HCT116 (cell line): ENCODE measurements at regions not wholly inside any gene's neighbourhood (a gene's known extent, or its start where the extent isn't known, plus 50 kb on each side); places are given as distances from the start of the nearest gene placed in this dataset.

Source experiments
- ATAC-seq: fragments of 200-7000 bp; cut with Tn5 transposase; 2 replicates; pipeline ENCODE4 v1.9.1; 2020; ENCODE audit warnings: mild to moderate bottlenecking, moderate library complexity
- BruUV-seq: library from RNA; stranded (reverse); fragments of 400-500 nt; replicated peaks from 2 replicates; lab custom pipeline; 2021; lab: Mats Ljungman, UMichigan
- CTCF ChIA-PET: fragments of 300-600 bp; sonication (Branson Sonifier 250); formaldehyde crosslinking; loops from one replicate; lab custom pipeline; 2021; ENCODE audit warnings: antibody characterized with exemption; lab: Charles Lee
- POLR2A ChIA-PET: fragments of 300-600, 350-600 bp; sonication (Branson Sonifier 250); formaldehyde crosslinking; loops from one replicate; lab custom pipeline; 2021; ENCODE audit warnings: antibody characterized with exemption; lab: Charles Lee
- RAD21 ChIA-PET, 2 experiments: fragments of 300-600 bp; sonication (Branson Sonifier 250); formaldehyde crosslinking; loops; one replicate each; lab custom pipeline; 2023; ENCODE audit warnings: low total read pairs in 2 of 2; ENCODE audit not compliant: uncharacterized antibody in 2 of 2, unreplicated experiment in 2 of 2, low non-redundant PET in 1 of 2; lab: Charles Lee
- DNase-seq: peaks from one replicate; pipeline ENCODE4 v3.0.0-alpha.2; 2010; ENCODE audit warnings: low read depth, low spot score
- H2AFZ ChIP-seq: fragments of 200-600 bp; shearing (Covaris generic), sonication (generic); 2 replicates; pipeline ENCODE4 v1.6.1; 2017; ENCODE audit warnings: low read depth, mixed run types, mixed read lengths, antibody characterized with exemption, low read length; ENCODE audit not compliant: poor library complexity, severe bottlenecking
- H3K27ac ChIP-seq: 2 replicates; pipeline ENCODE4 v1.5.1; 2012; ENCODE audit warnings: low read depth, low read length
- H3K27me3 ChIP-seq: fragments of 200-600 bp; sonication (generic); 2 replicates; pipeline ENCODE4 v1.6.1; 2016; ENCODE audit warnings: mixed run types, low read length, mixed read lengths; ENCODE audit not compliant: insufficient read depth
- H3K36me3 ChIP-seq, 2 experiments: fragments of 200-500 bp in 1 of 2; fragments of 200-600 bp in 1 of 2; sonication (Bioruptor generic) in 1 of 2; sonication (generic) in 1 of 2; 2 replicates each; pipeline versions ENCODE4 v1.5.1 to v1.6.1; 2014 to 2016; ENCODE audit warnings: low read length in 2 of 2, inconsistent platforms in 1 of 2, mixed read lengths in 1 of 2, mixed run types in 1 of 2; ENCODE audit not compliant: insufficient read depth in 2 of 2, control insufficient read depth in 1 of 2
- H3K4me1 ChIP-seq, 2 experiments: fragments of 200-600 bp in 1 of 2; sonication (generic) in 1 of 2; 2 replicates each; pipeline versions ENCODE4 v1.5.1 to v1.6.1; 2012 to 2017; ENCODE audit warnings: low read length in 2 of 2, inconsistent platforms in 1 of 2, mild to moderate bottlenecking in 1 of 2, mixed read lengths in 1 of 2, mixed run types in 1 of 2, moderate library complexity in 1 of 2; ENCODE audit not compliant: insufficient read depth in 2 of 2, control insufficient read depth in 1 of 2
- H3K4me2 ChIP-seq: fragments of 200-600 bp; sonication (generic); 2 replicates; pipeline ENCODE4 v1.6.1; 2017; ENCODE audit warnings: mixed run types, low read length, mixed read lengths
- H3K4me3 ChIP-seq, 2 experiments: fragments of 200-600 bp in 1 of 2; sonication (generic) in 1 of 2; replicated peaks in 1 of 2; 2 replicates each; pipeline ENCODE4 v1.5.1; 2011 to 2016; ENCODE audit warnings: low read length in 2 of 2, control low read depth in 1 of 2, low read depth in 1 of 2, mild to moderate bottlenecking in 1 of 2, mixed read lengths in 1 of 2, mixed run types in 1 of 2
- H3K79me2 ChIP-seq: fragments of 200-600 bp; sonication (generic); 2 replicates; pipeline ENCODE4 v1.6.1; 2017; ENCODE audit warnings: mild to moderate bottlenecking, mixed run types, low read length, moderate library complexity, mixed read lengths; ENCODE audit not compliant: insufficient read depth
- H3K9ac ChIP-seq: fragments of 200-600 bp; sonication (generic); 2 replicates; pipeline ENCODE4 v1.6.1; 2016; ENCODE audit warnings: low read length, mixed read lengths
- H3K9me2 ChIP-seq: fragments of 200-600 bp; sonication (generic), shearing (Covaris generic); 2 replicates; pipeline ENCODE4 v1.6.1; 2017; ENCODE audit warnings: mixed run types, mild to moderate bottlenecking, moderate library complexity; ENCODE audit not compliant: insufficient read depth
- H3K9me3 ChIP-seq, 2 experiments: fragments of 200-500 bp in 1 of 2; fragments of 200-600 bp in 1 of 2; sonication (Bioruptor generic) in 1 of 2; sonication (generic) in 1 of 2; 2 replicates each; pipeline ENCODE4 v1.6.1; 2014 to 2017; ENCODE audit warnings: low read length in 2 of 2, mixed read lengths in 2 of 2, inconsistent platforms in 1 of 2, low read depth in 1 of 2, mild to moderate bottlenecking in 1 of 2, mixed run types in 1 of 2, moderate library complexity in 1 of 2; ENCODE audit not compliant: control insufficient read depth in 1 of 2, insufficient read depth in 1 of 2
- H4K20me1 ChIP-seq: fragments of 200-600 bp; sonication (generic), shearing (Covaris generic); 2 replicates; pipeline ENCODE4 v1.6.1; 2017; ENCODE audit warnings: mixed run types, mild to moderate bottlenecking, moderate library complexity; ENCODE audit not compliant: insufficient read depth
- CEBPB ChIP-seq: IDR thresholded peaks from 2 replicates; pipeline ENCODE4 v1.6.1; 2012; ENCODE audit warnings: low read depth
- CTCF ChIP-seq, 3 experiments: fragments of 200-600 bp in 1 of 3; sonication (generic) in 1 of 3; IDR thresholded peaks in 2 of 3; conservative IDR thresholded peaks in 1 of 3; 2 replicates each; pipeline ENCODE4 v1.5.1; 2012 to 2017; ENCODE audit warnings: low read depth in 2 of 3, low read length in 2 of 3, antibody characterized with exemption in 1 of 3, borderline replicate concordance in 1 of 3, control low read depth in 1 of 3, mild to moderate bottlenecking in 1 of 3, mixed read lengths in 1 of 3, mixed run types in 1 of 3, moderate library complexity in 1 of 3; ENCODE audit not compliant: insufficient read depth in 1 of 3
- EGR1 ChIP-seq: IDR thresholded peaks from 2 replicates; pipeline ENCODE4 v1.6.1; 2012; ENCODE audit warnings: low read depth
- ELF1 ChIP-seq: IDR thresholded peaks from 2 replicates; pipeline ENCODE4 v1.6.1; 2012; ENCODE audit warnings: low read depth, borderline replicate concordance
- EZH2 ChIP-seq: fragments of 200-600 bp; sonication (generic); IDR thresholded peaks from 2 replicates; pipeline ENCODE4 v1.6.1; 2017; ENCODE audit warnings: antibody characterized with exemption, mixed run types
- EZH2phosphoT487 ChIP-seq: fragments of 200-600 bp; IDR thresholded peaks from 2 replicates; pipeline ENCODE4 v1.6.1; 2018; ENCODE audit warnings: antibody characterized with exemption, borderline replicate concordance
- FOSL1 ChIP-seq: IDR thresholded peaks from 2 replicates; pipeline ENCODE4 v1.6.1; 2012; ENCODE audit warnings: low read depth
- POLR2A ChIP-seq: IDR thresholded peaks from 2 replicates; pipeline ENCODE4 v1.7.0; 2011; ENCODE audit warnings: borderline replicate concordance; ENCODE audit not compliant: insufficient read depth, insufficient read length; ENCODE audit errors: extremely low read depth
- POLR2AphosphoS5 ChIP-seq: IDR thresholded peaks from 2 replicates; pipeline ENCODE4 v1.6.1; 2011; ENCODE audit warnings: mild to moderate bottlenecking, low read depth, low read length, moderate library complexity
- REST ChIP-seq: IDR thresholded peaks from 2 replicates; pipeline ENCODE4 v1.6.1; 2012; ENCODE audit warnings: low read depth
- SP1 ChIP-seq: IDR thresholded peaks from 2 replicates; pipeline ENCODE4 v1.6.1; 2012; ENCODE audit warnings: low read depth
- SRF ChIP-seq: IDR thresholded peaks from 2 replicates; pipeline ENCODE4 v1.6.1; 2012; ENCODE audit warnings: low read depth
- YY1 ChIP-seq: IDR thresholded peaks from 2 replicates; pipeline ENCODE4 v1.6.1; 2011; ENCODE audit warnings: low read length, low read depth, moderate library complexity, mild to moderate bottlenecking; ENCODE audit not compliant: insufficient replicate concordance; ENCODE audit errors: extremely low read depth
- ZBTB33 ChIP-seq: IDR thresholded peaks from 2 replicates; pipeline ENCODE4 v1.6.1; 2011; ENCODE audit warnings: mild to moderate bottlenecking, low read length, moderate library complexity; ENCODE audit not compliant: insufficient replicate concordance; ENCODE audit errors: extremely low read depth
- ZFX ChIP-seq: fragments of 450-650 bp; IDR thresholded peaks from 2 replicates; pipeline ENCODE4 v1.6.1; 2017
- intact Hi-C: fragments of 100-400 bp; cut with micrococcal nuclease; formaldehyde crosslinking; loops from 2 replicates; pipeline ENCODE4 v1.10.0; 2022

- Histone ChIP-seq H3K9me2 (no peaks in the 10 kb centered on the region), H2AFZ (no peak overlapping the region), H3K27ac (no peak overlapping the region), H3K36me3 (no peaks in the 10 kb centered on the region), H3K79me2 (no peaks in the 10 kb centered on the region), H3K9me3 (no peaks in the 10 kb centered on the region), H3K27me3 (no peaks in the 10 kb centered on the region), H3K4me1 (no peaks in the 10 kb centered on the region), H4K20me1 (no peaks in the 10 kb centered on the region), H3K9ac (no peak overlapping the region), H3K4me3 (no peak overlapping the region), H3K4me2 (no peak overlapping the region)
- DNase-seq (no peak), ATAC-seq (no peak)
- no TSS peak for BruUV-seq
- intact Hi-C loops = no loop called here
- TF ChIP-seq ZFX = no peak
- no peak for TF ChIP-seq SP1
- TF ChIP-seq CEBPB = 0 out of 2 replicates have a peak, but pooled peaks have one; percentile 18
- TF ChIP-seq SRF = no peak
- no peak for TF ChIP-seq POLR2A
- TF ChIP-seq EZH2phosphoT487 = no peak
- TF ChIP-seq ELF1 = no peak
- RAD21 ChIA-PET = no interaction called here
- CTCF ChIA-PET = no interaction called here
- POLR2A ChIA-PET = no interaction called here
Measured at GRCh38 chr9:99419070-99419469, 197.0 kb downstream of the SEC61B start.

GRCh38 chr9:99421369-99421768 lies 199.3 kb downstream of the SEC61B start:
- no peak for ATAC-seq
- no peaks in the 10 kb centered on the region for H3K36me3 ChIP-seq
- H4K20me1 ChIP-seq = no peaks in the 10 kb centered on the region
- no peak for DNase-seq
- H3K9me3 ChIP-seq = no peaks in the 10 kb centered on the region
- POLR2A ChIA-PET = no interaction called here
- BruUV-seq = no TSS peak
- no peak overlapping the region for H3K4me2 ChIP-seq
- RAD21 ChIA-PET = no interaction called here
- no peak overlapping the region for H3K27ac ChIP-seq
- H3K4me1 ChIP-seq = no peaks in the 10 kb centered on the region
- CTCF ChIA-PET = no interaction called here
- H3K9ac ChIP-seq = no peak overlapping the region
- no peaks in the 10 kb centered on the region for H3K79me2 ChIP-seq
- intact Hi-C loops = no loop called here
- no peaks in the 10 kb centered on the region for H3K27me3 ChIP-seq
- H3K4me3 ChIP-seq = no peak overlapping the region
- no peak overlapping the region for H2AFZ ChIP-seq
- H3K9me2 ChIP-seq = no peaks in the 10 kb centered on the region
- TF ChIP-seq FOSL1 (no peak), ZBTB33 (no peak), POLR2AphosphoS5 (no peak), YY1 (no peak), ZFX (no peak), SP1 (no peak), EGR1 (no peak), CTCF (IDR thresholded peaks at IDR 0.05 in 2 of 3, conservative IDR thresholded peaks at IDR 0.05 in 1 of 3; ENCODE audit: borderline replicate concordance in 1 of 3, insufficient read depth in 1 of 3, low read depth in 2 of 3, low read length in 2 of 3) (no peak), EZH2 (no peak), REST (no peak)
